ENCODE measurements at regions not wholly inside any gene's neighbourhood (a gene's known extent, or its start where the extent isn't known, plus 50 kb on each side); places are given as distances from the start of the nearest gene placed in this dataset.
A peak's percentile ranks its signal among the peaks of the same experiment; 100 is the strongest.
"Not testable (repeated sequence)": the region's sequence is repeated elsewhere in the genome, so short reads cannot be mapped to it uniquely, and the experiment has no call there.

- H3K27ac Mint-ChIP-seq: no peak overlapping the region
- H3K4me3 Mint-ChIP-seq: no peak overlapping the region
- H3K27me3 Mint-ChIP-seq: no peaks in the 10 kb centered on the region
- no peaks in the 10 kb centered on the region for H3K4me1 Mint-ChIP-seq (ENCODE audit: unreplicated experiment)
- no peak for TF ChIP-seq CTCF (conservative IDR thresholded peaks at IDR 0.05)
- no peaks in the 10 kb centered on the region for H3K9me3 Mint-ChIP-seq
- no peak for DNase-seq (ENCODE audit: extremely low spot score, unreplicated experiment)
- H3K36me3 Mint-ChIP-seq: no peaks in the 10 kb centered on the region
These were observed 351.1 kb upstream of the DEPDC1 start for GRCh38 chr1:68848017-68848416.

GRCh38 chr1:68868606-68869005, 371.7 kb upstream of the DEPDC1 start:
- Mint-ChIP-seq H3K4me3 (no peak overlapping the region), H3K36me3 (no peaks in the 10 kb centered on the region), H3K27ac (no peak overlapping the region), H3K4me1 (ENCODE audit: unreplicated experiment) (no peaks in the 10 kb centered on the region), H3K27me3 (no peaks in the 10 kb centered on the region), H3K9me3 (peaks cover 9% of the 10 kb centered on the region)
- DNase-seq (ENCODE audit: extremely low spot score, unreplicated experiment): no peak
- no peak for TF ChIP-seq CTCF (conservative IDR thresholded peaks at IDR 0.05)

- no peak overlapping the region for H3K4me3 Mint-ChIP-seq
- TF ChIP-seq CTCF (conservative IDR thresholded peaks at IDR 0.05): no peak
- peaks cover 13% of the 10 kb centered on the region for H3K9me3 Mint-ChIP-seq
These were observed 376.3 kb upstream of the DEPDC1 start for GRCh38 chr1:68873144-68873543.

GRCh38 chr1:68881330-68882194, 384.7 kb upstream of the DEPDC1 start:
- H3K4me3 Mint-ChIP-seq: peak overlapping the region; percentile 77
- not testable (repeated sequence) for DNase-seq (ENCODE audit: extremely low spot score, unreplicated experiment); H3K27me3 Mint-ChIP-seq; H3K36me3 Mint-ChIP-seq; H3K9me3 Mint-ChIP-seq; H3K4me1 Mint-ChIP-seq (ENCODE audit: unreplicated experiment)
- H3K27ac Mint-ChIP-seq: peak overlapping the region; percentile 85

More at GRCh38 chr1:68873144-68873543, 376.3 kb upstream of the DEPDC1 start:
- H3K4me1 Mint-ChIP-seq (ENCODE audit: unreplicated experiment): no peaks in the 10 kb centered on the region
- H3K27me3 Mint-ChIP-seq: no peaks in the 10 kb centered on the region
- no peaks in the 10 kb centered on the region for H3K36me3 Mint-ChIP-seq
- DNase-seq (ENCODE audit: extremely low spot score, unreplicated experiment): no peak
- no peak overlapping the region for H3K27ac Mint-ChIP-seq

GRCh38 chr1:68889471-68889870, 392.6 kb upstream of the DEPDC1 start:
- Mint-ChIP-seq H3K27ac (no peak overlapping the region), H3K36me3 (no peaks in the 10 kb centered on the region), H3K27me3 (no peaks in the 10 kb centered on the region), H3K9me3 (no peaks in the 10 kb centered on the region), H3K4me3 (no peak overlapping the region), H3K4me1 (ENCODE audit: unreplicated experiment) (no peaks in the 10 kb centered on the region)
- no peak for TF ChIP-seq CTCF (conservative IDR thresholded peaks at IDR 0.05)
- DNase-seq (ENCODE audit: extremely low spot score, unreplicated experiment): no peak

GRCh38 chr1:68890736-68891135, 393.9 kb upstream of the DEPDC1 start:
- no peaks in the 10 kb centered on the region for H3K4me1 Mint-ChIP-seq (ENCODE audit: unreplicated experiment)
- no peaks in the 10 kb centered on the region for H3K9me3 Mint-ChIP-seq
- no peak for TF ChIP-seq CTCF (conservative IDR thresholded peaks at IDR 0.05)
- no peaks in the 10 kb centered on the region for H3K36me3 Mint-ChIP-seq
- no peak for DNase-seq (ENCODE audit: extremely low spot score, unreplicated experiment)
- no peak overlapping the region for H3K27ac Mint-ChIP-seq
- no peaks in the 10 kb centered on the region for H3K27me3 Mint-ChIP-seq
- H3K4me3 Mint-ChIP-seq: no peak overlapping the region
